ENCODE measurements at regions not wholly inside any gene's neighbourhood (a gene's known extent, or its start where the extent isn't known, plus 50 kb on each side); places are given as distances from the start of the nearest gene placed in this dataset.

DNA sequence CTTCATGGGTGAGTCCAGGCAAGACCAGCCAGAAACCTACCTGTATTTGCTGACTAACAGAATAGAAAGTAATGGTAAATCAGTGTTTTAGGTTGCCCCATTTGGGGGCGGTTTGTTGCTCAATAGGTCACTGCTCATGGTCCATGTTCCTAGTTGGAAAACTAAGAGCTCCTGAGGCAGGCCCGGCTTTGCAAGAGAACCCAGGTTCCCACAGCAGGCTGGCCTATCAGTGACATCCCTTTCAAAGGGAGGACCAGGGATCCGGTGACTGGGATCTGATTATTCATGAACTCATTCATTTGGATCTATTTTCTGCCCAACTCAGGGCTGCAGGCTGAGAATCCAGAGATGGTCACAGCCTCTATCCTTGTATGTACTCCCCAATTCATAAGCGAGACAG, 163.9 kb downstream of the WNT7A start:
- no peak for DNase-seq (ENCODE audit: low spot score)
- H3K4me2 ChIP-seq: no peak overlapping the region
- Mint-ChIP-seq H3K27me3 (ENCODE audit: insufficient read depth, low read depth) (peaks cover 18% of the 10 kb centered on the region), H3K9me3 (peaks cover 32% of the 10 kb centered on the region), H3K27ac (no peak overlapping the region), H3K4me1 (no peaks in the 10 kb centered on the region), H3K36me3 (no peaks in the 10 kb centered on the region), H3K4me3 (no peak overlapping the region)
- H3K27me3 ChIP-seq: no peaks in the 10 kb centered on the region
- H3K36me3 ChIP-seq: no peaks in the 10 kb centered on the region
- no peaks in the 10 kb centered on the region for H3K9me3 ChIP-seq (ENCODE audit: low read depth)
- H3K27ac ChIP-seq: no peak overlapping the region
- no peaks in the 10 kb centered on the region for H3K4me1 ChIP-seq
- no peak overlapping the region for H2AFZ ChIP-seq (replicated peaks)
- H3K79me2 ChIP-seq (ENCODE audit: low read depth): no peaks in the 10 kb centered on the region
- no peak overlapping the region for H3K9ac ChIP-seq
- no peaks in the 10 kb centered on the region for H4K20me1 ChIP-seq (ENCODE audit: low read depth)
- H3K4me3 ChIP-seq: no peak overlapping the region
- no peaks in the 10 kb centered on the region for H3F3A ChIP-seq (ENCODE audit: low read depth)
- no peak for TF ChIP-seq EZH2 (IDR thresholded peaks at IDR 0.05)
- TF ChIP-seq, protein P1, sequence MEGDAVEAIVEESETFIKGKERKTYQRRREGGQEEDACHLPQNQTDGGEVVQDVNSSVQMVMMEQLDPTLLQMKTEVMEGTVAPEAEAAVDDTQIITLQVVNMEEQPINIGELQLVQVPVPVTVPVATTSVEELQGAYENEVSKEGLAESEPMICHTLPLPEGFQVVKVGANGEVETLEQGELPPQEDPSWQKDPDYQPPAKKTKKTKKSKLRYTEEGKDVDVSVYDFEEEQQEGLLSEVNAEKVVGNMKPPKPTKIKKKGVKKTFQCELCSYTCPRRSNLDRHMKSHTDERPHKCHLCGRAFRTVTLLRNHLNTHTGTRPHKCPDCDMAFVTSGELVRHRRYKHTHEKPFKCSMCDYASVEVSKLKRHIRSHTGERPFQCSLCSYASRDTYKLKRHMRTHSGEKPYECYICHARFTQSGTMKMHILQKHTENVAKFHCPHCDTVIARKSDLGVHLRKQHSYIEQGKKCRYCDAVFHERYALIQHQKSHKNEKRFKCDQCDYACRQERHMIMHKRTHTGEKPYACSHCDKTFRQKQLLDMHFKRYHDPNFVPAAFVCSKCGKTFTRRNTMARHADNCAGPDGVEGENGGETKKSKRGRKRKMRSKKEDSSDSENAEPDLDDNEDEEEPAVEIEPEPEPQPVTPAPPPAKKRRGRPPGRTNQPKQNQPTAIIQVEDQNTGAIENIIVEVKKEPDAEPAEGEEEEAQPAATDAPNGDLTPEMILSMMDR (IDR thresholded peaks at IDR 0.05): no peak
- TF ChIP-seq EZH2phosphoT487 (IDR thresholded peaks at IDR 0.05): no peak

DNA sequence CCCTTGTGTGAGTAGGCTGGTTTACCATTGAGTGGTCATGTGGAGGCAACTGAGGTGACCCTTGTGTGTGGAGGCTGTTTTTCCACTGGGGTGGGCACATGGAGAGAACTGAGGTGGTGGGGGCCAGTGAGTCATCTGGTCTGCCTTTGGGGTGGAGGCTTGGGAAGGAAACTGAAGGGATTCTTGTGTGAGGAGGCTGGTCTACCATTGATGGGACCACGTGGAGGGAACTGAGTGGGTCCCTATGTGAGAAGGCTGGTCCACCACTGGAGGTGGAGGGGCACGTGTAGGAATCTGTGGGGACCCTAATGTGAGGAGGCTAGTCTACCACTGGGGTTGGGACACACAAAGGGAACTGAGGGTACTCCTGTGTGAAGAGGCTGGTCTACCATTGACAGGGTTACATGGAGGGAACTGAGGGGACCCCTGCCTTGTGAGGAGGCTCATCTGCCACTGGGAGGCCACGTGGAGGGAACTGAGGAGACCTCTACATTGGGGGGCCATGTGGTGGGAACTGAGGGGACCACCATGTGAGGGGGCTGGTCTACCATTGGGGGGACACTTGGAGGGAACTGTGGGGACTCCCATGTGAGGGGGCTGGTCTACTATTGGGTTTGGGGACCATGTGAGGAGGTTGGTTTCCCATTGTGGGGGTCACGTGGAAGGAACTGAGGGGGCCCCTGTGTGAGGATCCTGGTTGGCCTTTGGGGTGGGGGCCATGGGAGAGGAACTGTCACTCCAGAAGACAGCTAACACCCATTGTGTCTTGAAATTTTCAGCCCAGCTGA, 164.5 kb downstream of the WNT7A start:
- TF ChIP-seq EZH2phosphoT487 (IDR thresholded peaks at IDR 0.05) (no peak), EZH2 (IDR thresholded peaks at IDR 0.05) (no peak)
- TF ChIP-seq, protein P1 (IDR thresholded peaks at IDR 0.05): no peak
- DNase-seq (ENCODE audit: low spot score): no peak
- H3K79me2 ChIP-seq (ENCODE audit: low read depth): no peaks in the 10 kb centered on the region

DNA sequence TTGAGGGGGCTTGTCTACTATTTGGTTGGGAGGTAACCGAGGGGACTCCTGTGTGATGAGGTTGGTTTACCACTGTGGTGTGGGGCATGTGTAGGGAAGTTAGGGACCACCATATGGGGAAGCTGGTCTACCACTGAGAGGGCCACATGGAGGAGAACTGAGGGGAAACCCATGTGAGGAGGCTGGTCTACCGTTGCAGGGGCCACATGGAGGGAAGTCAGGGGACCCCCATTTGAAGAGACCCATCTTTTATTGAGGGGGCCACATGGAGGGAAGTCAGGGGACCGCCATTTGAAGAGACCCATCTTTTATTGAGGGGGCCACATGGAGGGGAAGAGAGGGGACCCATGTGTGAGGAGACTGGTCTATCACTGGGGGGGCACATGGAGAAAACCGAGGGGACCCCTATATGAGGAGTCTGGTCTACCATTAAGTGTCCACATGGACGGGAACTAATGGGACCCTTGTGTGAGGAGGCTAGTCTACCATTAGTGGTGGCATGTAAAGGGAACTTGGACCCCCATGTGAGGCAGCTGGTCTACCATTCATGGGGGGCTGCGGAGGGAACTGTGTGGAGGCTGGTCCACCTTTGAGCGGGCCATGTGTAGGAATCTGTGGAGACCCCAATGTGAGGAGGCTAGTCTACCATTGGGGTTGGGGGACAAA, 165.5 kb downstream of the FBLN2 start:
- Histone ChIP-seq H3K4me1 (no peaks in the 10 kb centered on the region), H3K36me3 (no peaks in the 10 kb centered on the region), H3K79me2 (ENCODE audit: low read depth) (no peaks in the 10 kb centered on the region), H3K27me3 (no peaks in the 10 kb centered on the region), H3K4me2 (no peak overlapping the region), H3K9ac (no peak overlapping the region), H3K27ac (no peak overlapping the region), H3K9me3 (ENCODE audit: low read depth) (no peaks in the 10 kb centered on the region), H2AFZ (replicated peaks) (no peak overlapping the region), H3K4me3 (no peak overlapping the region), H3F3A (ENCODE audit: low read depth) (no peaks in the 10 kb centered on the region), H4K20me1 (ENCODE audit: low read depth) (no peaks in the 10 kb centered on the region)
- Mint-ChIP-seq H3K27me3 (ENCODE audit: insufficient read depth, low read depth) (peaks cover 26% of the 10 kb centered on the region), H3K36me3 (no peaks in the 10 kb centered on the region), H3K27ac (peak overlapping the region; percentile 51), H3K9me3 (peaks cover 42% of the 10 kb centered on the region), H3K4me3 (no peak overlapping the region), H3K4me1 (no peaks in the 10 kb centered on the region)
- TF ChIP-seq EZH2phosphoT487 (IDR thresholded peaks at IDR 0.05): no peak
- TF ChIP-seq, protein P1 (IDR thresholded peaks at IDR 0.05): no peak
- TF ChIP-seq EZH2 (IDR thresholded peaks at IDR 0.05): no peak
- DNase-seq (ENCODE audit: low spot score): no peak

More for the DNA sequence above, 164.5 kb downstream of the WNT7A start:
- Mint-ChIP-seq H3K9me3 (peaks cover 33% of the 10 kb centered on the region), H3K4me3 (peak overlapping the region; percentile 27), H3K27ac (peak overlapping the region; percentile 38), H3K36me3 (no peaks in the 10 kb centered on the region), H3K27me3 (ENCODE audit: insufficient read depth, low read depth) (peaks cover 22% of the 10 kb centered on the region), H3K4me1 (no peaks in the 10 kb centered on the region)
- H3K4me3 ChIP-seq: no peak overlapping the region
- no peaks in the 10 kb centered on the region for H3K27me3 ChIP-seq
- no peak overlapping the region for H2AFZ ChIP-seq (replicated peaks)
- H3K9me3 ChIP-seq (ENCODE audit: low read depth): no peaks in the 10 kb centered on the region
- H3K4me2 ChIP-seq: no peak overlapping the region
- H3K27ac ChIP-seq: no peak overlapping the region
- H4K20me1 ChIP-seq (ENCODE audit: low read depth): no peaks in the 10 kb centered on the region
- no peaks in the 10 kb centered on the region for H3K36me3 ChIP-seq
- no peaks in the 10 kb centered on the region for H3F3A ChIP-seq (ENCODE audit: low read depth)
- H3K4me1 ChIP-seq: no peaks in the 10 kb centered on the region
- H3K9ac ChIP-seq: no peak overlapping the region

All from neural progenitor cell (in vitro differentiated cells).